ENCODE measurements at regions not wholly inside any gene's neighbourhood (a gene's known extent, or its start where the extent isn't known, plus 50 kb on each side); places are given as distances from the start of the nearest gene placed in this dataset.

DNA sequence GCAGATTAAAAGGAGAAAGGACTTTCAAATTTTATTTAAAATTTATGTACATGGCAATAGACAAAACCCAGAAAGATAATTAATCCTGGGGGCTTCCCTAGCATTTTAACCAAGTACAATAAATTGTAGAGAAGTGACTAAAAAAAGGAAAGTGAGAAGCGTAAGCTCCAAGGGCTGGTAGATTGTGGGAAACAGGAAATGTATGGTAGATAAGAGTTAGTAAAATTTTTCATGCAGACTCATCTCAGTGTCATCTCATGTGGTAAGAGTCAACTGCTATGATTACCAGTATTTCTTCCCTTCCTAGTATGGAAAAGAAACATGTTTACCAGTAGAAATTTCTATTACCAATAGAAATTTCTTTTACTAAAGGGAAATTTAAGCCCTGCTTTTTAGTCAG lies 464.3 kb upstream of the AGTR1 start:
- DNase-seq = peak; percentile 76

GRCh38 chr3:148234536-148234935 lies 463.2 kb upstream of the AGTR1 start:
- no peak for DNase-seq

GRCh38 chr3:148235566-148235965 lies 462.1 kb upstream of the AGTR1 start:
- DNase-seq = no peak

DNA sequence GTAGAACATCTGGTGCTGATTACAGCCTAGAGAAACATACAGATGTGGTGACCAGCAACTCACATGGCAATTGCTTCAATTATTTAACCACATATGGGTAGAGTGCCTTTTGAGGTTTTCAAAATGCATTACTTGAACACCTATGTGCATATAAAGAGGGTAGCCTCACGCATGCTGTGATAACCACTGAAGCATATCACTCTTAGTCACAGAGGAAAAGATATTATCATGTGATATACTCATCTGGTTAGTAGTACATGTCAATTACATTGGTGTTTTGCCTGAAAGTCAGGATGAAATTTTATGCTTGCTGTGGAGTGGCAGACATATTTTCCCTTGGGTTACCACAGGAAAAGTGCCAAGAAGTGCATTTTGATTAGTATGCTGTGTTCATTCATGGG lies 459.3 kb upstream of the AGTR1 start:
- peak; percentile 53 for DNase-seq

DNA sequence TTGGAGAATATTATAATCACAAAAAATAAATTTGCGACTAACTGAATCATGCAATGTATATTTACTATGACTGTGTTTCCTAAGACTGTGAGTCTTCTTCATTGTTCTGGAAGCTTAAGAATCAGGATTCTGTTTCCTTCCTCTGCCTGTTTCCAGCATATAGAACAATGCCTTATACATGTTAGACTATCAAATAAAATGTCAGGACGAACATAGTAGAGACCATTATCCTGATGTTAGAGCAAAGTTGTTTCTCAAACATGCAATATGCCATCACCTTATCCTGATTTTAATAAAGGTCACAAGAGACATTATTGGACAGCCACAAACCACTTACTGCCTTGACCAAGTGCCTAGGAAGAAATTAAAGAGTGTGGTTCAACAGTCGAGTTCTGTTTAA lies 457.4 kb upstream of the AGTR1 start:
- DNase-seq = no peak

DNA sequence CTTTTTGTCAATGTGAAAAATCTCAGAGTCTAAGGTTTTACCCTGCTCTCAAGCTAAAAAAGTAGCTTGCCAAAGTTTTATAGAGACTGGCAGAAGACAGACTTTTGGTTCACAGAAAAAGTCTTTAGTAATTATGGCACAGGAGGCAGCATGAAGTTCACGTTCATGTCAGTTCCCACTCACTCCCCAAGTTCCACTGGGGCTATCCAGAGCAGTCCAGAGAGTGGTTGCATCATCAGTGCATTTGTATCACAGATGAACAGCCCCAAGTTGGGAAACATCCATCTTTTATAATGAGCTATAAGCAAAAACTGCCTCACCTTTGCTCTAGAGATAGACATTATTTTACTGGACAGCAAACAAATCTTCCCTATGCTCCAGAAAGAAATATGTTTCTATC lies 454.1 kb upstream of the AGTR1 start:
- no peak for DNase-seq

GRCh38 chr3:148246291-148246923 lies 451.3 kb upstream of the AGTR1 start:
- no peak for DNase-seq

GRCh38 chr3:148253713-148254112 lies 444.0 kb upstream of the AGTR1 start:
- no peak for DNase-seq

- no peak for DNase-seq
Measured at GRCh38 chr3:148254402-148254801, 443.3 kb upstream of the AGTR1 start.

GRCh38 chr3:148255981-148256969 lies 441.4 kb upstream of the AGTR1 start:
- no peak for DNase-seq

- no peak for DNase-seq
Measured at GRCh38 chr3:148262980-148263379, 434.7 kb upstream of the AGTR1 start.

DNA sequence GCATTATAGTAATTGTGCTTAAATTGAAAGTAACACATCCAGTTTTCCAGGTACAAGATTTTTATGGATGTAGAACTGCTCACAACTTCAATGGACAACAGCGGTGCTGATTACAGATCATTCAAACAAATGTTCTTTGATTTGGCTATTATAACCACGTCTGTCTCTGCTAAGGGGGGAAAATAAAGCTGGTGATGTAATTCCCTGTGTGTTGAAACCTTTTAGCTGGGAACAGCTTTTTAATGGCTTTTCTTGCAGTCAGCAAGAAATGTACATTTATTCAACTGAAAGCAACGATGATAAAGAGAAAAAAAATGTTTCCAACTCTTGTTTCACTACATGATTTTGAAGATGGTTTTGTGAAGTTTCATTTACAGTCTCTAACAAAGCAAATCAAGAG lies 431.9 kb upstream of the AGTR1 start:
- no peak for DNase-seq

DNA sequence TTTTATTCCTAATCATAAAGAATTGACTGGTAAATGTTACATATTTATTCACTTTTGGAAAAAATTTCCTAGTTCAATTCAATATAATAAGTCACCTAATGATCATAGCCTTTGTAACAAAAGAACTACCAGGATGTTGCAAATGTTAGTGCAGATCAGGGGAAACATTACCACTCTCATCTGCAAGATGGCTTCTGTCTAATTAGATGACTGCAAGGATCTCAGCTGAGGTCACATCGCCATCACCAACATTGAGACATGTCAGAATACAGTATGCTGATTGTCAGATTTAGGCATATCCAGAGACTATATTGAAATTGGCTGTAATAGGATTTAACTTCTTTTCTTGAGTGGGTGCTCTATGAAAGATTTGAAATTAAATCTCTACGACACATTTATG lies 431.4 kb upstream of the AGTR1 start:
- no peak for DNase-seq

DNA sequence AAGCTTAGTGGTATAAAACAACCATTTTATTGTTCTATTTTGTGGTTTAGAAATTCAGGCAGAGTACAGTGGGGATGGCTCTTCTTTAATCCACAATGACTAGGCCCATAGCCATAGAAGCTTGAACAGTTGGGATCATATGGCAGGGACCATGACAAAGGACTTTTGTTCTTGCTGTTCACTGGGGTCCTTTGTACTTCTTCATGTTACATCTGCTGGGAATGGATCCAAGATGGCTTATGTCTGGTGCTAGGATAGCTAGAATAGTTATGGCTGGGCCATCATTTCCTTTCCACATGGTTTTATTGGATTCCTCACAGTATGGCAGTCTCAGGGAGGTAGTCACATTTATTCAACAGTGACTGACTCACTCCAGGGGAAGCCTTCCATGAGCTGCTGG lies 427.9 kb upstream of the AGTR1 start:
- DNase-seq = peak; percentile 18

GRCh38 chr3:148280623-148281242 lies 417.0 kb upstream of the AGTR1 start:
- DNase-seq = no peak

- DNase-seq = no peak
Measured at GRCh38 chr3:148289159-148289558, 408.5 kb upstream of the AGTR1 start.

- DNase-seq = no peak
Measured at GRCh38 chr3:148297013-148297412, 400.7 kb upstream of the AGTR1 start.

DNA sequence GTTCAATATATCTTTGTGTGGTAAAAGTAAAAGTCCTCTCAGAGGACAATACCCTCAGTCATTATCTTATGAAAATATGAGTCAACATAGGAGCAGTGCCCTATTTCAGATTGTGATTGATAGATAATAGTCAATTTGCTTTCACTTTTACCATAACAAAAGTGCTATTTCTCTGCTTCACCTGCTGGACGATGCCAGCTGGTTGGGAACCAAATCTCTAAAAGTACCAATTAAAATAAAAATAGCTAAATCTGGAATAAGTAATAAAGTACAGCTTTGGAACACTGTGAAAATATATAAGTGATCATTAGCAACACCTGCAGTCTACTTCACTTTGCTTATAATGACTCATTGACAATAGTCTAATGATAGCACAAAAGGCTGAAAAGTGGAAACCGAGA lies 390.3 kb upstream of the AGTR1 start:
- DNase-seq = no peak

DNA sequence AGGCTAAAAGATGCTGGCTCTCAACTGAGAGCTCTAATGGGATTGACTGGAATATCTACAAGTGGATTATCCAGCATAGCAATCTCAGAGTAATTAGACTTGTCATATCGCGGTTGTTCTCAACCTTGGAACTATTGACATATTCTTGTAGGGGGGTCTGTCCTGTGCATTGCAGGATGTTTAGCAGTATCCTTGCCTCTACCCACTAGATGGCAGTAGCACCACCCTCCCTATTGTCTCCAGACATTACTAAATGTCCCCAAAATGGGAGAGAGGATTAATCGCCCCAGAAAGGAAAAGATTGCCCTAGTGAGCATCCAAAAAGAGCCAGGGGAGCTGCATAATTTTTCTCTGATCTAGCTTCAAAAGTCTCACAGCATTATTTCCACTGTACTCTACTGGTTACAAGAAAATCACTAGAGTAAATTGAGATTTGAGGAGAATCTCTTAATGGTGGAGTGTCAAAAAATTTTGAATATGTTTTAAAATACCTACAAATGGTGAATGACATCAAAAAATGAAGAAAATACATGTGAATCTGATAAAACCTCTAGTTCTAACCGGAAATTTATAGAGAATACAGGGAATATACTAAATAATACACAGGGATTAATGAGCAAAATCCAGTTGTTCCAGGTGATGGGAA lies 388.2 kb upstream of the AGTR1 start:
- DNase-seq = peak; percentile 38

- DNase-seq = peak; percentile 39
Measured at GRCh38 chr3:148315756-148316155, 381.9 kb upstream of the AGTR1 start.

DNA sequence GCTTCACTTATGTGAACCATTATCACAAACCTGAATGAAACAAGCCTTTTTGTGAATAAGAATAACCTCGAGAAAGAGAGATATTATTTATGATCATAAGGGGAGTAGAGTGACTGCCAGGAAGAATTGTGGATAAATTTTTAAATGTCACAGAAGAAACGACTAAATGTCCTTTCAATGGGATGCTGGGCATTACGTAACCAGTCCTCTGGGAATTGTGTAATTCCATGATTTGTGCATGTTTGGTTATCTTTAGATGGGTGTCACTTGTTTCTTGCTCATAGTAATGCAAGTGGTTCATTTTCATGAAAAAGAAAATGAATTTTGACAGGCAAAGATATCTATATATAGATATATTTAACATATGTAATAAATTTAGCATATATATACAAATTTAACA lies 379.5 kb upstream of the AGTR1 start:
- DNase-seq = peak; percentile 9

GRCh38 chr3:148319161-148319915 lies 378.4 kb upstream of the AGTR1 start:
- DNase-seq = peak; percentile 88

DNA sequence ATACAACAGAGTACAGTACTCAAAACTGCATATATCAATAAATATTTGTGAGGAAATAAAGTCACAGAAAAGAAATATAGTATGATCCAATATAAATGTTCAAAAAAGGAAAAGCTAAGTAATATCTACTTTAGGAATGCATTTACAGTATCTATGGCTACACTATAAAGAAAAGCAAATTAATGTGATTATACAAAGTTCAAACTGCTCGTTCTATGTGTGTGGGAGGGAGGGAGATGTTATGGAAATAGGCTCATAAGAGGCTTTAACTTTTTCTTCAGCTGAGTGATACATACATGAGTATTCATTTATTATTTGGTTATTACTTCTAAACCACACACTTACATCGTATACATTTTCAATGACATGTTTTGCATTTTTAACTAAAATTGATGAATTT lies 377.7 kb upstream of the AGTR1 start:
- DNase-seq = peak; percentile 2
